Endothelial cell of umbilical vein (primary cell): ENCODE measurements at regions not wholly inside any gene's neighbourhood (a gene's known extent, or its start where the extent isn't known, plus 50 kb on each side); places are given as distances from the start of the nearest gene placed in this dataset.

ENCODE experiments used
- CTCF ChIP-seq, 2 donors: IDR thresholded peaks; 1 replicate in 1 of 2; 2 replicates in 1 of 2; pipeline ENCODE4 v1.5.1; 2011; ENCODE audit warnings: low read length in 2 of 2, mild to moderate bottlenecking in 2 of 2, moderate library complexity in 2 of 2, control low read depth in 1 of 2, inconsistent platforms in 1 of 2, low read depth in 1 of 2; ENCODE audit not compliant: insufficient read depth in 1 of 2; ENCODE audit errors: extremely low read depth in 1 of 2
- EZH2 ChIP-seq: IDR thresholded peaks from 2 replicates; pipeline ENCODE4 v1.6.1; 2012; ENCODE audit warnings: borderline replicate concordance, low read depth, mild to moderate bottlenecking, moderate library complexity, low read length, inconsistent platforms; ENCODE audit not compliant: severe bottlenecking
- FOS ChIP-seq: IDR thresholded peaks from 2 replicates; pipeline ENCODE4 v1.6.1; 2011; ENCODE audit warnings: mild to moderate bottlenecking, low read length, moderate library complexity, borderline replicate concordance; ENCODE audit not compliant: insufficient read depth
- POLR2A ChIP-seq: IDR thresholded peaks from 2 replicates; pipeline ENCODE4 v1.6.1; 2012; ENCODE audit warnings: low read depth, mild to moderate bottlenecking, control low read depth, low read length

DNA sequence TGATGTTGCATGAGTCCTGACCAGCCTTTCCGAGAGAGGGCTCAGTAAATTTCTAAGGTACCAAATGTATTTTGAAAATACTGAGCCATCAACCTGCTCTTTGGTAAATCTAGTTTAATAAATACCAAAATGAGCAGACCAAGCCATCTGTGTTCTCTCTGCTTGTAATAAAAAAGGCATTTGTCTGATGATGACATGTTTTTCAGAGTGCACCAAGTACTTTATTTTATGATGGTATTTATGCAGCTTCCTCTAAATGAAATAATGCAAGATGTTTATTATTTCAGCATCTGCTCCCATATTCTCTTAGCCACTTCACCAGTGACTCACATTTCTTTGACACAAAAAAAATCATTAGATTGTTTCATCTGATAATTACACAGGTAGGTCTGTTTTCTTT, 700.5 kb downstream of the TRIML1 start:
- TF ChIP-seq CTCF (IDR thresholded peaks at IDR 0.05; ENCODE audit: extremely low read depth in 1 of 2, insufficient read depth in 1 of 2, low read depth in 1 of 2, low read length in 2 of 2) (no peak), POLR2A (no peak), EZH2 (no peak), FOS (no peak)
